Vagina (tissue), 2 donors: ENCODE measurements at regions not wholly inside any gene's neighbourhood (a gene's known extent, or its start where the extent isn't known, plus 50 kb on each side); places are given as distances from the start of the nearest gene placed in this dataset.

Source experiments
- POLR2A ChIP-seq, 2 donors: fragments of 450-650 bp; IDR thresholded peaks; one replicate each; pipeline ENCODE4 v1.6.1; 2017; ENCODE audit warnings: antibody characterized with exemption in 2 of 2, mild to moderate bottlenecking in 2 of 2, moderate library complexity in 2 of 2
- TF ChIP-seq, protein P1 (sequence below), 3 experiments: fragments of 450-650 bp in 2 of 3; fragments of 200-600 bp in 1 of 3; sonication (generic) in 1 of 3; IDR thresholded peaks; one replicate each; pipeline ENCODE4 v1.5.1; 2017 to 2019; ENCODE audit warnings: antibody characterized with exemption in 3 of 3, mild to moderate bottlenecking in 2 of 3, moderate library complexity in 2 of 3

- TF ChIP-seq, protein P1, sequence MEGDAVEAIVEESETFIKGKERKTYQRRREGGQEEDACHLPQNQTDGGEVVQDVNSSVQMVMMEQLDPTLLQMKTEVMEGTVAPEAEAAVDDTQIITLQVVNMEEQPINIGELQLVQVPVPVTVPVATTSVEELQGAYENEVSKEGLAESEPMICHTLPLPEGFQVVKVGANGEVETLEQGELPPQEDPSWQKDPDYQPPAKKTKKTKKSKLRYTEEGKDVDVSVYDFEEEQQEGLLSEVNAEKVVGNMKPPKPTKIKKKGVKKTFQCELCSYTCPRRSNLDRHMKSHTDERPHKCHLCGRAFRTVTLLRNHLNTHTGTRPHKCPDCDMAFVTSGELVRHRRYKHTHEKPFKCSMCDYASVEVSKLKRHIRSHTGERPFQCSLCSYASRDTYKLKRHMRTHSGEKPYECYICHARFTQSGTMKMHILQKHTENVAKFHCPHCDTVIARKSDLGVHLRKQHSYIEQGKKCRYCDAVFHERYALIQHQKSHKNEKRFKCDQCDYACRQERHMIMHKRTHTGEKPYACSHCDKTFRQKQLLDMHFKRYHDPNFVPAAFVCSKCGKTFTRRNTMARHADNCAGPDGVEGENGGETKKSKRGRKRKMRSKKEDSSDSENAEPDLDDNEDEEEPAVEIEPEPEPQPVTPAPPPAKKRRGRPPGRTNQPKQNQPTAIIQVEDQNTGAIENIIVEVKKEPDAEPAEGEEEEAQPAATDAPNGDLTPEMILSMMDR (IDR thresholded peaks at IDR 0.05), result no peak
- TF ChIP-seq POLR2A (IDR thresholded peaks at IDR 0.05), result no peak
These were observed 198.5 kb upstream of the ARPP21 start for GRCh38 chr3:35440826-35441225.
